Breast epithelium (tissue), 4 donors: ENCODE measurements at regions not wholly inside any gene's neighbourhood (a gene's known extent, or its start where the extent isn't known, plus 50 kb on each side); places are given as distances from the start of the nearest gene placed in this dataset.

ENCODE experiments used
- DNase-seq, 2 donors: peaks; one replicate each; pipeline ENCODE4 v3.0.0-alpha.2; 2019; ENCODE audit warnings: low spot score in 2 of 2
- H3K27ac ChIP-seq, 2 donors: fragments of 200-600 bp; sonication (generic) in 1 of 2; one replicate each; pipeline ENCODE4 v1.5.1; 2016 to 2019; ENCODE audit warnings: mild to moderate bottlenecking in 1 of 2
- H3K27me3 ChIP-seq, 2 donors: fragments of 200-600 bp; sonication (generic) in 1 of 2; one replicate each; pipeline versions ENCODE4 v1.5.1 to v1.6.0; 2017 to 2019; ENCODE audit warnings: control low read depth in 1 of 2, mild to moderate bottlenecking in 1 of 2
- H3K36me3 ChIP-seq: fragments of 200-600 bp; one replicate; pipeline ENCODE4 v1.5.1; 2019
- H3K4me1 ChIP-seq, 2 donors: fragments of 200-600 bp; sonication (generic); one replicate each; pipeline ENCODE4 v1.5.1; 2016 to 2019; ENCODE audit warnings: control low read depth in 1 of 2
- H3K4me3 ChIP-seq, 3 donors: fragments of 200-600 bp; sonication (generic); 1 replicate in 2 of 3; 2 replicates in 1 of 3; pipeline ENCODE4 v1.5.1; 2016 to 2019; ENCODE audit warnings: mild to moderate bottlenecking in 3 of 3, moderate library complexity in 2 of 3
- H3K9me3 ChIP-seq, 2 donors: fragments of 200-600 bp; sonication (generic) in 1 of 2; one replicate each; pipeline ENCODE4 v1.5.1; 2016 to 2019; ENCODE audit warnings: control low read depth in 1 of 2
- CTCF ChIP-seq, 3 donors: fragments of 450-650 bp; IDR thresholded peaks; one replicate each; pipeline ENCODE4 v1.5.1; 2016 to 2017; ENCODE audit warnings: antibody characterized with exemption in 3 of 3, mild to moderate bottlenecking in 3 of 3, moderate library complexity in 3 of 3
- POLR2A ChIP-seq: fragments of 450-650 bp; IDR thresholded peaks from one replicate; pipeline ENCODE4 v1.6.1; 2016; ENCODE audit warnings: antibody characterized with exemption, mild to moderate bottlenecking, moderate library complexity
- POLR2AphosphoS5 ChIP-seq, 3 donors: sonication (generic); formaldehyde crosslinking; IDR thresholded peaks; one replicate each; pipeline ENCODE4 v1.6.1; 2017; ENCODE audit warnings: antibody characterized with exemption in 3 of 3
- intact Hi-C: fragments of 100-400 bp; cut with DNase I; formaldehyde crosslinking; loops from one replicate; pipeline ENCODE4 v1.15.1; 2023; ENCODE audit warnings: low total_unique reads

GRCh38 chr19:23531976-23532375 lies 136.7 kb upstream of the ZNF91 start:
- TF ChIP-seq CTCF (IDR thresholded peaks at IDR 0.05) (no peak), POLR2A (no peak), POLR2AphosphoS5 (IDR thresholded peaks at IDR 0.05) (no peak)
- DNase-seq, result no peak
- Histone ChIP-seq H3K27ac (no peak overlapping the region), H3K9me3 (peaks cover 0 to 4% of the 10 kb centered on the region in 2 donors), H3K27me3 (no peaks in the 10 kb centered on the region), H3K36me3 (no peaks in the 10 kb centered on the region), H3K4me1 (no peaks in the 10 kb centered on the region), H3K4me3 (no peak overlapping the region)
- intact Hi-C loops, result no loop called here

- H3K9me3 ChIP-seq, result peaks cover 0 to 4% of the 10 kb centered on the region in 2 donors
- DNase-seq, result no peak
- H3K4me1 ChIP-seq, result no peaks in the 10 kb centered on the region
- no peaks in the 10 kb centered on the region for H3K36me3 ChIP-seq
- no peaks in the 10 kb centered on the region for H3K27me3 ChIP-seq
- H3K4me3 ChIP-seq, result no peak overlapping the region
- H3K27ac ChIP-seq, result no peak overlapping the region
- TF ChIP-seq POLR2AphosphoS5 (IDR thresholded peaks at IDR 0.05) (no peak), CTCF (IDR thresholded peaks at IDR 0.05) (no peak), POLR2A (no peak)
- intact Hi-C loops, result no loop called here
Observed at GRCh38 chr19:23531231-23531790, 136.0 kb upstream of the ZNF91 start.

- H3K36me3 ChIP-seq, result no peaks in the 10 kb centered on the region
- no peaks in the 10 kb centered on the region for H3K27me3 ChIP-seq
- H3K9me3 ChIP-seq, result peaks cover 0 to 4% of the 10 kb centered on the region in 2 donors
- TF ChIP-seq CTCF (IDR thresholded peaks at IDR 0.05), result no peak
- TF ChIP-seq POLR2A, result no peak
- TF ChIP-seq POLR2AphosphoS5 (IDR thresholded peaks at IDR 0.05), result no peak
- intact Hi-C loops, result no loop called here
- no peak for DNase-seq
- H3K4me1 ChIP-seq, result no peaks in the 10 kb centered on the region
- no peak overlapping the region for H3K4me3 ChIP-seq
- no peak overlapping the region for H3K27ac ChIP-seq
Observed at GRCh38 chr19:23528376-23528775, 133.1 kb upstream of the ZNF91 start.

GRCh38 chr19:23527797-23528196 lies 132.5 kb upstream of the ZNF91 start:
- Histone ChIP-seq H3K9me3 (peaks cover 0 to 4% of the 10 kb centered on the region in 2 donors), H3K36me3 (no peaks in the 10 kb centered on the region), H3K4me1 (no peaks in the 10 kb centered on the region), H3K27ac (no peak overlapping the region), H3K4me3 (no peak overlapping the region), H3K27me3 (no peaks in the 10 kb centered on the region)
- intact Hi-C loops, result no loop called here
- TF ChIP-seq CTCF (IDR thresholded peaks at IDR 0.05) (no peak), POLR2A (no peak), POLR2AphosphoS5 (IDR thresholded peaks at IDR 0.05) (no peak)
- DNase-seq, result no peak

- intact Hi-C loops, result no loop called here
- no peak for TF ChIP-seq CTCF (IDR thresholded peaks at IDR 0.05)
- TF ChIP-seq POLR2AphosphoS5 (IDR thresholded peaks at IDR 0.05), result no peak
- TF ChIP-seq POLR2A, result no peak
- Histone ChIP-seq H3K36me3 (no peaks in the 10 kb centered on the region), H3K9me3 (peaks cover 0 to 4% of the 10 kb centered on the region in 2 donors), H3K27me3 (no peaks in the 10 kb centered on the region), H3K4me1 (no peaks in the 10 kb centered on the region), H3K4me3 (no peak overlapping the region), H3K27ac (no peak overlapping the region)
- no peak for DNase-seq
Observed at GRCh38 chr19:23526302-23526701, 131.0 kb upstream of the ZNF91 start.
